Astrocyte of the hippocampus (primary cell): ENCODE measurements at regions not wholly inside any gene's neighbourhood (a gene's known extent, or its start where the extent isn't known, plus 50 kb on each side); places are given as distances from the start of the nearest gene placed in this dataset.

ENCODE experiments used
- DNase-seq: peaks from one replicate; pipeline ENCODE4 v3.0.0; 2011; ENCODE audit warnings: low read depth, low spot score

DNA sequence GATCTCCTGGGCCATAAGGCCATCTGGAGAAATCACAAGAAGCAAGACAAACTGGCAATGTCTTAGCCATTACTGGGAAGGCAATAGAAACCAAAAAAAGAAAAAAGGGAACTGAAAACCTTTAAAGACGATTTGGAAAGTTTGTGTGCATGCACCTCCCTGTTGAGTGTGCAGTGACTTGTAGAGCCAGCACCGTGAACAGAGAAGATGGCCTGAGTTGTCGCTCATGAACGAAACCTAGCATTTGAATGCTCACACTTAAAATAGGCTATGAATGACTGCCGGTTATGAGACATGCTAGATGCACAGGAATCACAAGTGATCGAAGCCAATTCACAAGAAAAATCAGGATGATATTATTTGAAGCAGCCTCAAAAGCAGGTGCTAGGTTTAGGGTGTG, 151.3 kb upstream of the ADO start:
- no peak for DNase-seq

DNA sequence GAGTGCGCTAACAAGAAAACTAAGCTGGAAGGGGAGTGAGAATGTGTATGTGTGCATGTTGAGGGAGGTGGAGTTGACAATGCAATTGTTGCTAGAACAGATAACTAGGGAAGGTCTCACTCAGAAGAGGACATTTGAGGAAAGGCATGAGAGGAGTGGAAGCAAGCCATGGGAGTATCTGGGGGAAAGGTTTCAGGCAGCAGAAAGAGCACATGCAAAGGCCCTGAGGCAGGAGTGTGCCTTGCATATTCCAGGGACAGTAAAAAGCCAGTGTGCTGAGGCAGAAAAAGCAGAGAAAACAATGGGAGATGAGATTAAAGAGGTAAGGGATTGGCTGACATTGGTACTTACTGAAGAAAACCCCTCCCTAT, 149.6 kb upstream of the ADO start:
- DNase-seq, result no peak

DNA sequence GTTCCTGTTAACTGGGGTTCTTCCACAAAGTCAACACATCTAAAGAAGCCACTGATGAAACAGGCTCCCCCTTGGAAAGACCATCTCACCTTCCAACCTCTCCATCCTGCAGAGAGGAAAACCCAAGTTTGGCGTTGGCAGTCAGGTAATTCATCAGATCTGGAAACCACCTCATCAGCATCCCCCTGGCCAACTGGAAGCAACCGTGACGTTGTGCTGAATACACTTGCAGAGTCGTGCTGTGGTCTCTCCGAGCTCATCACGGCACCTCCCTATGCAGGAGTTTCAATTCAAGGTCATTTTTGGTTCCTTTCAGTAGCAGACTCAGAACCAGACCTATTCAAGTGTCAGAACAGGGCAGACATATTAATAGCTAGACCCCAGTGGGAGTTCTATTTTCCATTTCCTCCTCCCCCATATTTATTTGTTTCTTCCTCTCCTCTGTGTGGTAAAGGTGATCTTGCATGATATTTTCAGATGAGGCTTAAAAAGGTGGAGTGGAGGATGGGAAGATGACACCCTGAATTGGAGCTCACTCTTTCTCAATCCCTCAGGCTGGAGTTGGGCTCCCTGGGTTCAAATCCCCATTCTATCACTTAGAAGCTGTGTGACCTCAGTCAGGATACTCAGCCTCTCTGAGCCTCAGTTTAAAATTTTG, 149.1 kb upstream of the ADO start:
- no peak for DNase-seq

DNA sequence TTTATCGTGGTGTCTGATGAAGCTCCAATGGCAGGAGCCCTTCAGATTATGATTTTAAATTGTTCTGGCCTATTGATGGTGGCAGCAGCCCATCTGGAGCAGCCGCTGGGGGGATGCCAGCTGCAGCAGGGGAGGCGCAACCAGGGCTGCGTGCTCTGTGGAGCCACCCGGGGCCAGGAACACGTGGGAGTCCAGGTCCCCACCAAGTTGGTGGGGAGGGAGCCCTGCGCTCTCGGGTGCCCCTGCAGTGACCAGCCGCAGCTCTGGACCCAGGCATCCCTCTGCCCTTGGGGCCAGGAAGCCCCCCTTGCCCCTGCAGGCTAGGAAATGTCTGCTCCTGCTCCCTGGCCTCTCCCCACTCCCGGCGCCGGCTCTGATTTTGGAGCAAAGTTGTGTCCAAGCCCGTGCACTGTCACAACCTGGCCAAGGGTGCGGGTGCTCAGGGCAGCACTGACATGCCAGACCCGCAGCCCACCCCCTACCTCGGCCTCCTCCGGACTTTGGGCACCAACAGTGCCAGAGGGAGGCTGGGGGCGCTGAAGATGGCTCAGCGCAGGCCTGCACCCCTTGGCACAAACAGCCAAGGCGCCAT, 147.2 kb upstream of the ADO start:
- DNase-seq, result no peak

DNA sequence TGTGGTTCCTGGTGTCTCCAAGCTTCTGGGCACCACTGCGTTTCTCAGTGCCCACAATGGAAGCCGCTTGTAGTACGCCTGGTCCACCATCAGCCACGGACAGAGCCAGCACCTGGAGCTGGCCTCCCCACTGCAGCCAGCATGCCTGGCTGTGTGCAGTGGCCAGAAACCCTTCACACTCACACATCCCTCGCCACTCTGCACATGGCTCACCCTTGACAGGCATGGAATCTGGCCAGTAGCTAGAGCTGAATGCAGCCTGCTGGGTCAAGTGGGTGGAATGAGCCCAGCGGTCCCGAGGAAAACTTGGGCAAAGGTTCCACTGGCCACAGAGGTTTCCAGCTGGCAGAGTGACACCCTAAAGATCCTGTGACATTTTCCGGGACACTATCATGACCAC, 146.0 kb upstream of the ADO start:
- DNase-seq, result no peak

DNA sequence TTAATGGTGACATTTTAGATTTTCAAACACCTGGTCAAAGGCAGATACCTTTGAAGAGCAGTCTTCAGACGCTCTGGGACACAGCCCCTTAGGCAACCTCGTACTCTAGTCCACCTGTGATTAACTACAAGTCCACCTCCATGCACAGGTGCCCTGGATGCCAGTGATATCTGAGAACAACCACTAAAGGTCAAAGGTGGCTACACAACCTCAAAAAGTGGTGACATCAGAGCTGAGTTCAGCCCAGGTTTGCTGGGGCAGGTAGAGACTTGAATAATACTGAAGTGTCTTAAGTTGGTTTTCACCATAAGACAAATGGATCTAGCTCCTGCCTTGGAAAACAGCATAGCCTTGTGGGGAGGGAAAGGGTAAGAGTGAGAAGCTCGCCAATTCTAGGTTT, 143.4 kb upstream of the ADO start:
- DNase-seq, result no peak

DNA sequence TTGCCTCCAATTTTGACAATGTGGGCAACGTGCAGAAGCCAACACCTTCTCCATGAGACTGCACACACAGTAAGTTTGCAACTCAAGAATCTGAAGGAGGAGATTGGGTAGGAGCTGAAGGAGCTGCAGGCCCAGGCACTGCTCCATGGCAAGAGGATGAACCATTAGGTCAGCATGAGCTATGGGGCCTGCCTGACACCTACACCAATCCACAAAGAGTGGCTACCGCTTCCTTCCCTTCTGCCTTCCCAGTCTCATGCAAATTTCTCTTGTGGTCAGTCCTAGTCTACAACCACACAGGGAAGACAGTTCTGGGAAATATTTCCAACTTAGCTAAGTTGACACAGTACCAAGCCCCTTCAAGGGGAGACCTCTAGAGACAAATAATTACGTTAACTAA, 142.0 kb upstream of the ADO start:
- no peak for DNase-seq

DNA sequence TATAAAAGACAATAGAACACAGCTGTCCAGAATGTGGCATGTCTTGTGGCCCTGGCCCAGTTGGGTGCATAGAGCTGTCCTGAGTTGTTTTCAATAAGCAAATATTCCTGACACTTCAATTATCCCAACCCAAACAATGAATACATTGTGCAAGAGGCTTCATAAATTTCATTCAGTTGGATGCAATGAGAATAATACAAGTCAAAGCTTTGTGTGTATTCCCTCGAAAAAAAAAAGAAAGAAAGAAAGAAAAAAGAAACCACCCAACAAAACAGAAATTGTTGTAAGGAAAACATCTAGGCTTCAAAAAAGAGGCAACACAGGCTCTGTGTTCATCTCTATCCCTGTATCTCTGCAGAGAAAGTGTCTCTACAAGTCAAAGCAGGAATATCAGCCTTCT, 138.7 kb upstream of the ADO start:
- DNase-seq, result no peak

DNA sequence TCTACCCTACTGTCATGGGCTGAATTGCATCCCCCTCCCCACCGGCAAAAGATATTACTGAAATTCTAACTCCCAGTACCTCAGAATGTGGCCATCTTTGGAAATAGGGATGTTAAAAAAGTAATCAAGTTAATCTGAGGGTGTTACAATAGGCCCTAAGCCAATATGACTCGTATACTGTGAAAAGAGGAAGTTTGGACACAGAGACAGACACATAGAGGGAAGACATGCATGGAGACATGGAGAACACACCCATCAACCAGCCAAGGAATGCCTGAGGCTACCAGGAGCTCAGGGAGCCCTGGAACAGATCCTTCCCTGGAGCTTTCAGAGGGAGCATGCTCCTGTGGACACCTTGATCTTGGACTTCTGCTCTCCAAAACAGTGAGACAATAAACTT, 138.2 kb upstream of the ADO start:
- no peak for DNase-seq

DNA sequence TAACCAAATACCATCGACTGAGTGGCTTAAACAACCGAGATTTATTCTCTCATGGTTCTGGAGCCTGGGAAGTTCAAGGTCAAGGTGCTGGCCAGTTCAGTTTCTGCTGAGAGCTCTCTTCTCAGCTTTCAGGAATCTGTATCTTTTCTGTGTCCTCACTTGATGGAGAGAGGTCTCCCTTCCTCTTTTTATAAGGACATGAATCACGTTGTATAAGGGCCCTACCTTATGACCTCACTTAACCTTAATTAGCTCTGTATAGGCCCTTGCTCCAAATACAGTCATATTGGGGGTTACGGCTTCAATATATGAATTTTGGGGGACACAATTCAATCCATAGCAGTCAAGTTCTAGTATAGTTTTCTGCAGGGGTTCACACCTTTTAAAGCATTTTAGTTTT, 135.2 kb upstream of the ADO start:
- no peak for DNase-seq

DNA sequence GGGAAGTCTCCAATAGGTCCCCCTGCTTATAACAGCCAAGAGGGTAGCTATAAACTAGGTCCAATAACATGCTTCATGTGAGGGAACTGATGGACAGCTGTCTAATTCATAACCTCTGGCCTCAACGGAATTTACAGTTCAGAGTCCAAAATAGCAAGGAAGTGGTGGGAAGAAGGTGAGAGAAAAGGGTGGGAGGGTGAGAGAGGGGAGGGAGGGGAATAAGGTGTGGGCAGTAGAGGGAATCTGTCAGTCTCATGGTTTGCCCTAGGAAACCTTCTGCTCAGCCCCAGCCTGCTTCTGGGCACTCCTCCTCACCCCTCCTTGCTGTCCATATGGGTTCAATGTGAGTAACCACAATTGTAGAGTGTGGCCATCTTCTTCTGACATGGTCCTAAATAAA, 133.4 kb upstream of the ADO start:
- DNase-seq, result no peak

DNA sequence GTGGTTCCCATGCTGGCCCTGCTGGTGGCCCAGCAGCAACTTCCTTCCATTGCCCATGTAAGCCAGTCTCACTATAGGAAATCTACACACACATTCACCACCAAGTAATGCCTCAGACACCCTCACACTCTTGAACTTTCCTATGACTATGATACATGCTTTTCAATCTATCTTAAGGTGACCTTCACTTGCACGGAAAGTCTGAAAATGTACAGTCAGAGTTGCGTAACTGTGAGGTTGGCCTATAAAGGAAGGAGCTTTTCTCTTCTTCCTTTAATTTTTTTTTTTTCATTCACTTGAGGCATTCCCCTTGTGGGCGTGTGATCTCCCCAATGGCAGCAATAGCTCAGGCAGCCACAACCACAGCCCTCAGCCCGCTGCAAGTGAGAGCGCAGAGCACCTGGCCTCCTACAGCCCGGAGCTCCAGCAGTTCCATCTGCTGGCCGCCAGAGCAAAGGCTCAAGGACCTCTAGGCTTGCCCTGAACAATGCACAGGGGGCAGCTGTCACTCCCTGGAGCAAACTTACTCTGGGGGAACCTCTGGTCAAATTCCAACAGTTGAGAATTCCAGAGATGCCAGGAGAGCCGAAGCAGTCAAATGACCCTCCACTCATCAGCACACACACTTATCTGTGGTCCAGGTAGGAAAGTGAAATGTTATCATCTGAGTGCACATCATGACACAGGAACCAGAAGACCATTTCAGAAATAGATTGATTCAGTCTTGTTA, 123.1 kb upstream of the ADO start:
- no peak for DNase-seq

DNA sequence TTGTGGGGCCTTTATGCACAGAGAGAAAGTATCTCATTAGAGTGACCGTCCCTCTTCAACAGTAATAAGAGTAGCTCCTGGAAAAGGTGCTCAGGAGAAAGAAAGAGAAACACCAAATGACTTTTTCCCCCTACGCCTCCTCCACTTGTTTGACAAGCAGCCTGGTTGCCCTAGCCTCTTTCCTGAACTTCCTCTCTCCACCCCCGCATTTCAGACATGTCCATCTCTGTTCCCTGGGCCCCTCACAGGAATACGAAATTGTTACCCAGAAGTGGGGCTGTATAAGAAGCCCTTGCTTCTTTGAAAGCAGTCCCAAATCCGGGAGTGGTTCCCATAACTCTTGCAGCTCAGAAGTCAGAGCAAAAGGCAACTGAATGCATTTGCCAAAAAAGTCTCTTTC, 119.6 kb upstream of the ADO start:
- no peak for DNase-seq

DNA sequence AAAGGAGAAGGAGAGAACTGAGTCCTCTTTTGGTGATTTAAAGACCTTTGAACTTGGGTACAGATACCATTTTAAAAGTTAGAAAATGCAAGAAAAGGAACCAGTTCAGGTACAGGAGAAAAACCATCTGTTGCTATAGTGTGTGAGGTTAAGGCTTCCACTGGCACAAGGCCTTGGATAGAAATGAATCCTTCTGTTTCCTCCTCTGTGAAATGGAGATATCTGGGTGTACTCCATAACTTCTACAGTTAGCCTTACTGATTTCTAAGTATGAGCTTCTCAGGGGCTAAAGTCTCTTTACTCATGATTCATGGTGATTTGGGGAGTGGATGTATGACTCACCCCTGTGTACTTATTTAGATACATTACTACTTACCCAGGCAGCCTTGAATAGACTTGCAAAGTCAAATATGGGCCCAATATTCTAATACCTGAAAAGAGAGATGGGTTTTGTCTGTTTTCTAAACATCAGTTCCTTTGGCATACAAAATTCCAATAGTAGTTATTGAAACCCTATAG, 117.2 kb upstream of the ADO start:
- DNase-seq, result no peak

DNA sequence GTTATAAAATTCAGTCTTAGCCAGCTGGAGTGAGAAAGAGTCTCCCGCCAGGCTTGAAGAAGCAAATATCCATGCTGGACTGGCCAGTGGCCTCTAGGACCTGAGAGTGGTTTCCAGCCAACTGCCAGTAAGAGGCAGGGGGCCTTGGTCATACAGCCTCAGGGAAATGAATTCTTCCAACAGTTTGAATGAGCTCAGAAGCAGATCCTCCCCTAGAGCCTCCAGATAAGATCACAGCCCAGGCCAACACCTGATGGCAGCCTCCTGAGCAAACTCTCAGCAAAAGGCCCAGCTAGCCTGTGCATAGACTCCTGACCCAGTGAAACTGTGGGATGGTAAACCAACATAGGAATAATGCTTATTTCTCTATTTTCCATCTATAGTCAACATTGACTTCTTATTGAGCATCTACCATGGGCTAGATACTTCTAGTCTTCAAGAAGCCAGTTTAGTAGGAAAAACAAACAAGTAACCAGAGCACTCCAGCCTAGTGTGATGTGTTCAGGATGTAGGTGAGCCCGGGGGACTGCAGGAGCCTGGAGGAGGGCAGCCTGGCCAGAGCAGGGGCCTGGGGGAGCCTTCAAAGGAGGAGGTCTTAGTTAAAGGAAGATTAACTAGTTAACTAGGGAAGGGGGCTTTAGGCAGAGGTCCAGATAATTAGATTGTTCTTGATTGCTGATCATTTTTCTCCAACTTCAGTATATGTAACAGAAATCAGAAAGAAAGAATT, 115.4 kb upstream of the ADO start:
- DNase-seq, result no peak

DNA sequence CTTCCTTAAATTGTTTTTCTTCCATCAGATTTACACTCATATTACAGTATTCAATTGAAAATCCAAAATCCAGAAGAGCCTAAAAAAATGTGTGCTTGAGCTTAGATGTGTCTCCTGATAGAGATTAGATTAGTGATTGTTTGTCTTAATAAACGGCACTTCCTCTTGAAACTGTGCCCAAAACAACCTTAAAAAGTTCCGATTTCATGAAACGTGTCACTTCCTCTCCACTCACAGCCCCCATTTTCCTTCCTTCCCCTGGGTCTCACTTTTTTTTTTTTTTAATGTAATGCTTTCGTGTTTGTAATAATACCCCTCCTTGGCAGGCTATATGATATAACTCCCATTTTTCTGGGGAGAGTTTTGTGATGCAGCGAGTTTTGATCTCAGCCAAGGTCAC, 114.8 kb upstream of the ADO start:
- DNase-seq, result no peak

DNA sequence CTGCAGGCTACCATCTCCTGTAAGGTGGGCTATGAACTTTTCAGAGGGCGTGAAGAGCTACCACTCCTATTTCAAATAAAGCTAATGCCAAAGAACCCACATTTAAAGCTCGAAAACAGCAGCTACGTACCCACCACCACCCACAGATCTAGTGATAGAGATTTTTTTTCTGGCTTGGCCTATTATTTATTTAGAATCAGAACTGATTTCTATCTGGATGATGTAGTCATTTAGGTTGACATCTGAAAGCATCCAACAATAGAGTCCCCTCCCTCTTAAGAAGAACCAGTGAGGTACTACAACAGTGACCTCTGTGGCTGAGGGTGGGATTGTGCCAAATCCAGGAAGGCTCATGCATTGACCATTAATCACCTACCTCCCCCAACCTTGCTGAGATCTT, 113.8 kb upstream of the ADO start:
- no peak for DNase-seq

DNA sequence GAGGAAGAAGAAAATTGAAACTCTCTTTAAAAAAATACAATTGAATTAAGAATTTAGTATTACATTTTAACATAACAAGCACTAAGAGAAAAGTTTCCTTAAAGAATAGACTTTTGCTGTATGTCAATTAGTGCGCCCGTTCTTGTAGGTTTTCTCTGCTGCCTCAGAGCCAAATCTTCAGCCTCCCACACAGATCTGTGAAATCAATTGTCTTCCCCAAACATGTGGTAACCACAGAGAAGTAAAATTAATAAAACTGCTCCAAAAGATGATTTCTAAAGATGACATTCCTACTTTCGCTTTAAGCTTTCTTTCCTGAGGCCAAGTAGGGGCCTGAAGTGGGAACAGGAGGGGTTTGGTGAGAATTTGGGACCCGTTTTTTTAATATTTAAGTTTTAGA, 113.2 kb upstream of the ADO start:
- DNase-seq, result no peak

DNA sequence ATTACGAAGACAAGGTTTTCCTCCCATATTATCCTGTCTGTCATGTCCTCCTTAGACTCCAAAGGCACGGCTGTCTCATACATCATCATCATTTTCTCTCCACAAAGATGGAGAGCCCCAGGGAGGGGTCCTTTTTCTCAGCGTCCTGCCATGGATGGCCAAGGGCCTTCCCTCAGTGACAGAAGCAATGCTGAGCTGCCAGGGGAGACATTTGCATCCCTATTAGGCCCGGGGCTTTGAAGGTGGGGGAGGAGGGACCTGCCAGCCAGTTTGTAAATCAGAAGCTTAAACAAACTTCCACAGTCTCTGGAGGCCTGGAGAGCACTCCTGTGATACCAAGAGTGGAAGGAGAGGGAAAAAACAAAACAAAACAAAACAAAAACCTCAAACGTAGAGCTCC, 112.4 kb upstream of the ADO start:
- no peak for DNase-seq

DNA sequence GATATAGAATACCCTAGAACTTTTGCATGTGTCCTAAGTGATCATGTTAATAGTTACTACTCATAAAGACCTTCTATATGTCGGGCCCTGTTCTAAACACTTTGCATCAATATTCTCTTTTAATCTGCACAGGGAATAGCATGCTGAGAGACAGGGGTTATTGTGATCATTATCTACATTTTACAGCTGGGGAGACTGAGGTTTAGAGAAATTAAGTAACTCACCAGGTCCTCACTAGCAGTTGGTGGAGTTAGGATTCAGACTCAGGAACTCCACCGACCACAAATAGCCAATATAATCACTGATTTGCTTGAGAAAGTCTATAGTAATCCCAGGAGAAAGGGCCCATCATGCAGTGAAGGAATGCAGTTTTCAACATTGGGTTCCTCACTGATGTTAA, 111.2 kb upstream of the ADO start:
- DNase-seq, result no peak

DNA sequence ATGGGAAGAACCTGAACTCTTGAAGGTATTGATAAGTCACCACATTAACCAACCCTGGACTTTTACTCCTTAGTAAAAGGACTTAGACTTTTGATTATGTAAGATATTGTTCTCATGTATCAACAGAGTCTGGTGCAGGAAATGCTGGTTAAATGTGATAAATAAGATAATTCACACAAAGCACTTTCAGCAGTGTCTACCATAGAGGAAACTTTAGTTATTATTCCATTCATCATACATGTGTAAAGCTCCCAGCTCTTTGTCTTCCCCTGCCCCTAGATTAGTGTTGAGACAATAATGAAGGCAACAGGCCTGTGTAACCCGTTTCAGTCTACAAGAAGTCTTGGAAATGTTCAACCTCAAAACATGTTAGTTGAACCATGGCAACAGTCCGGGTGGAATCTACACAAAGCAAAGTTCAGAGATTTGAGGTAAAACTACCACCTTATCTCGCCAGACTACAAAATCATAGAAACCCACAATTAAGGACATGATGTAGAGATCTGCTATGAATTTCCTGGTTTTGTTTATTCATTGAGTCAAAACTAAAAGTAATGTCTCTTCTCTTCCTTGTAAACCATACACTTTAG, 109.9 kb upstream of the ADO start:
- no peak for DNase-seq

DNA sequence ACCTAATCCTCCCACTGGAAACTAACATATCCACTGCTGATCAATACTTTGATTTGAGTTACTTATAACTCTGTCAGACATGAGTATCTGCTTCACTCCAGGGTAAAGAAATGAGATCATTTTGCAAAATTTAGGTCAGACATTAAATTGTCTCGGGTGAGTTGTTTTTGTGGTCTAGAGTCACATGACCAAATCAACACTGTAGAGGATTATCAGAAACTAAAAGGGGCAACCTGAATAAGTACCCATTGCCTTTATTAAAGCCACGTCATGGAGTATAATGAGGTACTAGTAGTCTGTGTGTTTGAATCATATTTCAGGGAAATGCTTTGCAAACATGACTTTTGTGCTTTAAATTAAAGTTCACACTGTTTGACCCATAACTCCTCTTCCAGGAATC, 107.7 kb upstream of the ADO start:
- DNase-seq, result no peak
